ENCODE measurements at regions not wholly inside any gene's neighbourhood (a gene's known extent, or its start where the extent isn't known, plus 50 kb on each side); places are given as distances from the start of the nearest gene placed in this dataset.
"Not testable (repeated sequence)": the region's sequence is repeated elsewhere in the genome, so short reads cannot be mapped to it uniquely, and the experiment has no call there.

DNA sequence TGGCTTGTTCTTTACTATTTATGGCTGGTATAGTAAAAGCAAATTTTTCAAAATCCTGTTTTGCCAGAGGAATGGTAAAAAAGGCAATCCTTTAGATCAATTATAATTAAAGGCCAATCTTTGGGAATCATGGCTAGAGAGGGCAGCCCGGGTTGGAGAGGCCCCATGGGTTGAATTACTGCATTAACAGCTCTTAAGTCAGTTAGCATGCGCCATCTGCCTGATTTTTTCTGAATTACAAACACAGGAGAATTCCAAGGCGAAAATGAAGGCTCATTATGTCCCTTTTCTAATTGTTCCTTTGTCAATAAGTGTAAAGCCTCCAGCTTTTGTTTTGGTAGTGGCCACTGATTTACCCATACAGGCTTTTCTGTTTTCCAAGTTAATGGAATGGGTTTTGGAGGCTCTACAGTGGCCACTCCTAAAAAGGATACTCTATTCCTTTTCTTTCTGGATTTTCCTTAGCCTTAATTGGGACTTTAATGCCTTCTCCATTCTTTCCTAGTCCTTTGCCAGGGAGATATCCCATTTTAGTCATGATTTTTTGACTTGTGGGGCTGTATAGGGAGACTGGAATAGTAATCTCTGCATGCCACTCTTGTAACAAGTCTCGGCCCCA is 114.9 kb upstream of the LARP1 start:
- intact Hi-C loops (cut with micrococcal nuclease; ENCODE audit: unreplicated experiment) = loop anchor here (1.0 to 2.0 kb wide), 2 partner anchors 568 to 666 kb away; no protein-coding TSS in a partner anchor
- Mint-ChIP-seq H3K27me3 (ENCODE audit: unreplicated experiment) (peaks cover 31% of the 10 kb centered on the region), H3K9me3 (ENCODE audit: low read depth, unreplicated experiment) (peaks cover 10% of the 10 kb centered on the region)
- H3K27ac Mint-ChIP-seq (ENCODE audit: unreplicated experiment); H3K4me3 Mint-ChIP-seq (ENCODE audit: low read depth, unreplicated experiment); H3K36me3 Mint-ChIP-seq (ENCODE audit: insufficient read depth, unreplicated experiment); BruUV-seq (replicated peaks); H3K4me1 Mint-ChIP-seq (ENCODE audit: low read depth, unreplicated experiment): not testable (repeated sequence)
- peak; percentile 53 for TF ChIP-seq CTCF (IDR thresholded peaks at IDR 0.05; ENCODE audit: unreplicated experiment)
- CTCF ChIA-PET = interaction anchor here (0.6 to 1.3 kb wide), 6 partner anchors 172 to 666 kb away, joined by 3 to 10 read pairs (median 3); partner anchors contain the start of genes FAM114A2 and MFAP3
- peak; percentile 48 for DNase-seq

DNA sequence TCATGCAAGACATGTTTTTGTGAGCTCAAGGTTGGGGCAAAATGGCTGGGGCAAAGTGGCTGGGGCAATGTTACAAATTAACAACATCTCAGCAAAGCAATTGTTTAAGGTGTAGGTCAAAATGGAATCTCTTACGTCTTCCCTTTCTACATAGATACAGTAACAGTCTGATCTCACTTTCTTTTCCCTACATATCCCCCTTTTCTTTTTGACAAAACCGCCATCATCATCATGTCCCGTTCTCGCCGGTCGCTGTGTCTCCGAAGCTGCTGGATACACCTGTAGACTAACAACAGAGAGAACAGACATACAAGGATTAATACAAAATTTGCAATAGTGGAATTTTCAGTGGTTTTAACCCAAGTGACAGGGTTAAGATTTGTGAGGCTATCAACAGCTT is 118.4 kb upstream of the LARP1 start:
- H3K9me3 Mint-ChIP-seq (ENCODE audit: low read depth, unreplicated experiment); H3K4me3 Mint-ChIP-seq (ENCODE audit: low read depth, unreplicated experiment); BruUV-seq (replicated peaks); H3K27ac Mint-ChIP-seq (ENCODE audit: unreplicated experiment); H3K36me3 Mint-ChIP-seq (ENCODE audit: insufficient read depth, unreplicated experiment); H3K4me1 Mint-ChIP-seq (ENCODE audit: low read depth, unreplicated experiment); intact Hi-C loops (cut with micrococcal nuclease; ENCODE audit: unreplicated experiment); DNase-seq: not testable (repeated sequence)
- H3K27me3 Mint-ChIP-seq (ENCODE audit: unreplicated experiment) = peaks cover 24% of the 10 kb centered on the region
- CTCF ChIA-PET = interaction anchor here (0.5 kb wide), 1 partner anchor 317 kb away, joined by 5 read pairs; no protein-coding TSS in a partner anchor

DNA sequence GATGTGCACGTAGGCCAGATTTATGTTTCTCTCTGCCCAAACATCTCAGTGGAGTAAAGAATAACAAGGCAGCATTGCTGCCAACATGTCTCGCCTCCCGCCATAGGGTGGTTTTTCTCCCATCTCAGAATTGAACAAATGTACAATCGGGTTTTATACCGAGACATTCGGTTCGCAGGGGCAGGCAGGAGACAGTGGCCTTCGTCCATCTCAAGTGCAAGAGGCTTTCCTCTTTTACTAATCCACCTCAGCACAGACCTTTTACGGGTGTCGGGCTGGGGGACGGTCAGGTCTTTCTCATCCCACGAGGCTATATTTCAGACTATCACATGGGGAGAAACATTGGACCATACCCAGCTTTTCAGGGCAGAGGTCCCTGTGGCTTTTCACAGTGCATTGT is 118.9 kb upstream of the LARP1 start:
- intact Hi-C loops (cut with micrococcal nuclease; ENCODE audit: unreplicated experiment); BruUV-seq (replicated peaks): not testable (repeated sequence)

DNA sequence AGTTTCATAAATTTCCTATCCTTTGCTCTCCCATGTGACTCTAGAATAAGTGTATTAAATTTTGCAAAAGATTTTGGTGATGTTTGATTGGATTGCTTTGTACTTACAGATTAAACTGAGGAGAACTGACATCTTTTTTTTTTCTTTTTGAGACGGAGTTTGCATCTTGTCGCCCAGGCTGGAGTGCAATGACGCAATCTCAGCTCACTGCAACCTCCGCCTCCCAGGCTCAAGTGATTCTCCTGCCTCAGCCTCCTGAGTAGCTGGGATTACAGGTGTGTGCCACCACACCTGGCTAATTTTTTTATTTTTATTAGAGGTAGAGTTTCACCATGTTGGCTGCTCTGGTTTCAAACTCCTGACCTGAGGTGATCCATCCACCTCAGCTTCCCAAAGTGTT is 121.4 kb upstream of the LARP1 start:
- CTCF ChIA-PET; H3K36me3 Mint-ChIP-seq (ENCODE audit: insufficient read depth, unreplicated experiment); H3K27ac Mint-ChIP-seq (ENCODE audit: unreplicated experiment); BruUV-seq (replicated peaks); DNase-seq; H3K9me3 Mint-ChIP-seq (ENCODE audit: low read depth, unreplicated experiment); intact Hi-C loops (cut with micrococcal nuclease; ENCODE audit: unreplicated experiment); H3K4me1 Mint-ChIP-seq (ENCODE audit: low read depth, unreplicated experiment); H3K4me3 Mint-ChIP-seq (ENCODE audit: low read depth, unreplicated experiment): not testable (repeated sequence)
- peaks cover 29% of the 10 kb centered on the region for H3K27me3 Mint-ChIP-seq (ENCODE audit: unreplicated experiment)

More for the DNA sequence above, 118.9 kb upstream of the LARP1 start:
- H3K4me3 Mint-ChIP-seq (ENCODE audit: low read depth, unreplicated experiment); CTCF ChIA-PET; H3K9me3 Mint-ChIP-seq (ENCODE audit: low read depth, unreplicated experiment); H3K36me3 Mint-ChIP-seq (ENCODE audit: insufficient read depth, unreplicated experiment); H3K27ac Mint-ChIP-seq (ENCODE audit: unreplicated experiment); H3K4me1 Mint-ChIP-seq (ENCODE audit: low read depth, unreplicated experiment); DNase-seq: not testable (repeated sequence)
- H3K27me3 Mint-ChIP-seq (ENCODE audit: unreplicated experiment) = peaks cover 19% of the 10 kb centered on the region

DNA sequence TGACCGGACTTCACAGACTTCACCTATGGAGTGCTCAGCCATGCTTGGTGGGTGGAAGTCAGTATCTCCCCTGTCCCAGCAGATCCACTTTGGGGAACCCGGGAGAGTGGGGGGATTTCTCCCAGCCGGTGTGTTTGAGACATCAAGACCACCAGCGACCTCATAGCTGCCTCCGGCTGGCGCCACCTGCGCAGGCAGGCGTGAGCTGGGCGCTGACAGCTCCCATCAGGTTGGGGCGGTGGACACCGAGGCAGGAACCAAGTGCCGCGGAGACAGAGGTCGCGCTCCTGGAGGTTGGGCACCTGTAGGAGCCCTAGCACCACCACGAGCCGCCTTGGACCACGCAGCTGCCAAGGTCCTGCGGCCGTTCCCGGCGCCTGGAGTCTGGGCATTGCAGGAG is 124.0 kb upstream of the LARP1 start:
- Mint-ChIP-seq H3K36me3 (ENCODE audit: insufficient read depth, unreplicated experiment) (no peaks in the 10 kb centered on the region), H3K4me1 (ENCODE audit: low read depth, unreplicated experiment) (no peaks in the 10 kb centered on the region), H3K4me3 (ENCODE audit: low read depth, unreplicated experiment) (no peak overlapping the region), H3K27ac (ENCODE audit: unreplicated experiment) (no peak overlapping the region), H3K27me3 (ENCODE audit: unreplicated experiment) (peaks cover 37% of the 10 kb centered on the region), H3K9me3 (ENCODE audit: low read depth, unreplicated experiment) (no peaks in the 10 kb centered on the region)
- CTCF ChIA-PET = no interaction called here
- no peak for TF ChIP-seq CTCF (IDR thresholded peaks at IDR 0.05; ENCODE audit: unreplicated experiment)
- no peak for DNase-seq
- intact Hi-C loops (cut with micrococcal nuclease; ENCODE audit: unreplicated experiment) = no loop called here
- BruUV-seq (replicated peaks) = no TSS peak

DNA sequence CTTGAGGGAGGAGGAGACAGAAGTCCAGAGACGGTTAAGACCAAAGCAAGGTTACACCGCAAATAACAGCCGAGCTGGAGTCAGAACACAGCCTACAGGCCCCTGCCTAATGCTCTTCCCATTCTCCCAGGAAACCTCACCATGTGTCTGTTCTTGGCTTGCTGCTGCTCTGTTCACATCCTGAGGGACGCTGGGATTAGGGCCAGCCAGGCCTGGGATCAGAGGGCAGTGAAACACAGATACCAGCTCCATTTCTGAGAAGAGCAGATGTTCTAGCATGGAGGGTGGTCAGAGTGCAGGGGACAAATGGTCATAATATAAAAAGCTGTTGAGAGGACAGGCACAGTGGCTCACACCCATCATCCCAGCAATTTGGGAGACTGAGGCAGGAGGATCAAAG is 124.8 kb upstream of the LARP1 start:
- H3K9me3 Mint-ChIP-seq (ENCODE audit: low read depth, unreplicated experiment) = no peaks in the 10 kb centered on the region
- CTCF ChIA-PET = interaction anchor here (0.7 to 1.6 kb wide), 2 partner anchors 12 to 341 kb away, joined by 3 to 4 read pairs; no protein-coding TSS in a partner anchor
- intact Hi-C loops (cut with micrococcal nuclease; ENCODE audit: unreplicated experiment) = no loop called here
- DNase-seq = no peak
- peaks cover 44% of the 10 kb centered on the region for H3K27me3 Mint-ChIP-seq (ENCODE audit: unreplicated experiment)
- no peak overlapping the region for H3K27ac Mint-ChIP-seq (ENCODE audit: unreplicated experiment)
- no peak overlapping the region for H3K4me3 Mint-ChIP-seq (ENCODE audit: low read depth, unreplicated experiment)
- H3K4me1 Mint-ChIP-seq (ENCODE audit: low read depth, unreplicated experiment) = no peaks in the 10 kb centered on the region
- no peak for TF ChIP-seq CTCF (IDR thresholded peaks at IDR 0.05; ENCODE audit: unreplicated experiment)
- no peaks in the 10 kb centered on the region for H3K36me3 Mint-ChIP-seq (ENCODE audit: insufficient read depth, unreplicated experiment)
- no TSS peak for BruUV-seq (replicated peaks)
